ENCODE measurements at regions not wholly inside any gene's neighbourhood (a gene's known extent, or its start where the extent isn't known, plus 50 kb on each side); places are given as distances from the start of the nearest gene placed in this dataset.

DNA sequence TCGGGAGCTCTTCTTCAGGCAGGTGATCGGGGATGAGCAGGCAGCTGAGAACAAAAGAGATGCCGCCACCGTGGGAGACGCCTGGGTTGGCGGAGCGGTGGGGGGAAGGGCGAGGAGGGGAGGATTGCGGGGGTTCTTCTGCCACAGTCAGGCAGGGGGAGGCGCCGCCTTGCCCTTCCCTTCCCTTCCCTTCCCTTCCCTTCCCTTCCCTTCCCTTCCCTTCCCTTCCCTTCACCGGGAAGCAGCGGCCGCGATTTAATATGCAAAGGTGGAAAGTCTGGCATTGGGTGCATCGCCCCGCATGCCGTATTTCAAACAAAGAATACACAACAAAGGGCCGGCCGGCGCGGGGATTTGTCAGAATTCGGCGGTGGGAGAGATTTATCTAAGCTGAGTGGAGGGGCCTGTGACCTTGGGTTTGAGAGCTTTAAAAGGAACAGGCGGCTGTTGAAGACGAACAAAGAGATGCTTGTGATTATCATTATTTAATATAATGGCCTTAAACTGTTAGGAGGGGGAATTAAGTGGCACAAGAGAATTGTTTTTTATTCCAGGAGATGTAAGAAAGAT lies 262.3 kb upstream of the TNRC6C start:
- TF ChIP-seq, protein P1, sequence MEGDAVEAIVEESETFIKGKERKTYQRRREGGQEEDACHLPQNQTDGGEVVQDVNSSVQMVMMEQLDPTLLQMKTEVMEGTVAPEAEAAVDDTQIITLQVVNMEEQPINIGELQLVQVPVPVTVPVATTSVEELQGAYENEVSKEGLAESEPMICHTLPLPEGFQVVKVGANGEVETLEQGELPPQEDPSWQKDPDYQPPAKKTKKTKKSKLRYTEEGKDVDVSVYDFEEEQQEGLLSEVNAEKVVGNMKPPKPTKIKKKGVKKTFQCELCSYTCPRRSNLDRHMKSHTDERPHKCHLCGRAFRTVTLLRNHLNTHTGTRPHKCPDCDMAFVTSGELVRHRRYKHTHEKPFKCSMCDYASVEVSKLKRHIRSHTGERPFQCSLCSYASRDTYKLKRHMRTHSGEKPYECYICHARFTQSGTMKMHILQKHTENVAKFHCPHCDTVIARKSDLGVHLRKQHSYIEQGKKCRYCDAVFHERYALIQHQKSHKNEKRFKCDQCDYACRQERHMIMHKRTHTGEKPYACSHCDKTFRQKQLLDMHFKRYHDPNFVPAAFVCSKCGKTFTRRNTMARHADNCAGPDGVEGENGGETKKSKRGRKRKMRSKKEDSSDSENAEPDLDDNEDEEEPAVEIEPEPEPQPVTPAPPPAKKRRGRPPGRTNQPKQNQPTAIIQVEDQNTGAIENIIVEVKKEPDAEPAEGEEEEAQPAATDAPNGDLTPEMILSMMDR (IDR thresholded peaks at IDR 0.05) = no peak
- TF ChIP-seq ZFX (IDR thresholded peaks at IDR 0.05; ENCODE audit: borderline replicate concordance) = no peak

Measured in 22Rv1 (cell line).